Caco-2 (cell line): ENCODE measurements at regions not wholly inside any gene's neighbourhood (a gene's known extent, or its start where the extent isn't known, plus 50 kb on each side); places are given as distances from the start of the nearest gene placed in this dataset.

Experiments
- BruUV-seq: library from RNA; stranded (reverse); fragments of 400-500 nt; replicated peaks from 2 replicates; lab custom pipeline; 2021; lab: Mats Ljungman, UMichigan
- CTCF ChIA-PET: fragments of 300-600 bp; sonication (Branson Sonifier 250); formaldehyde crosslinking; loops from one replicate; lab custom pipeline; 2022; ENCODE audit warnings: antibody characterized with exemption; lab: Charles Lee
- POLR2A ChIA-PET: fragments of 300-600 bp; sonication (Branson Sonifier 250); formaldehyde crosslinking; loops from one replicate; lab custom pipeline; 2022; ENCODE audit warnings: antibody characterized with exemption; lab: Charles Lee
- DNase-seq, 2 experiments: peaks; one replicate each; pipeline versions ENCODE4 v3.0.0 to v3.0.0-alpha.2; 2020 to 2022
- H3K27me3 ChIP-seq: replicated peaks from 2 replicates; pipeline ENCODE4 v1.6.0; 2011; ENCODE audit warnings: low read length; ENCODE audit not compliant: control insufficient read depth, insufficient read depth
- H3K36me3 ChIP-seq: 2 replicates; pipeline ENCODE4 v1.5.1; 2011; ENCODE audit warnings: low read length; ENCODE audit not compliant: control insufficient read depth, insufficient read depth
- H3K4me1 ChIP-seq: fragments of 250-450 bp; sonication (Bioruptor Pico); 2 replicates; pipeline ENCODE4 v1.5.1; 2020; ENCODE audit warnings: mild to moderate bottlenecking
- H3K4me3 ChIP-seq: 2 replicates; pipeline ENCODE4 v1.5.1; 2011; ENCODE audit warnings: low read depth, mild to moderate bottlenecking, control low read depth, low read length
- H3K9me3 ChIP-seq: fragments of 250-450 bp; sonication (Bioruptor Pico); 2 replicates; pipeline ENCODE4 v1.5.1; 2020; ENCODE audit warnings: mild to moderate bottlenecking, moderate library complexity
- H3K27ac Mint-ChIP-seq: one replicate; pipeline ENCODE4 v1.8.0; 2022; ENCODE audit warnings: mixed read lengths; ENCODE audit not compliant: unreplicated experiment
- H3K27me3 Mint-ChIP-seq: one replicate; pipeline ENCODE4 v1.8.0; 2022; ENCODE audit warnings: mixed read lengths; ENCODE audit not compliant: insufficient read depth, unreplicated experiment
- H3K36me3 Mint-ChIP-seq: one replicate; pipeline ENCODE4 v1.8.0; 2022; ENCODE audit warnings: mild to moderate bottlenecking, mixed read lengths; ENCODE audit not compliant: insufficient read depth, unreplicated experiment
- H3K4me1 Mint-ChIP-seq: one replicate; pipeline ENCODE4 v1.8.0; 2022; ENCODE audit warnings: low read depth, mixed read lengths; ENCODE audit not compliant: unreplicated experiment
- H3K4me3 Mint-ChIP-seq: one replicate; pipeline ENCODE4 v1.8.0; 2022; ENCODE audit warnings: mild to moderate bottlenecking, moderate library complexity, mixed read lengths; ENCODE audit not compliant: unreplicated experiment
- H3K9me3 Mint-ChIP-seq: one replicate; pipeline ENCODE4 v1.8.0; 2022; ENCODE audit warnings: mixed read lengths; ENCODE audit not compliant: unreplicated experiment
- CTCF ChIP-seq, 2 experiments: fragments of 200-600 bp in 1 of 2; IDR thresholded peaks; 1 replicate in 1 of 2; 2 replicates in 1 of 2; pipeline versions ENCODE4 v1.5.1 to v1.8.0; 2011 to 2022; ENCODE audit warnings: antibody characterized with exemption in 1 of 2, control low read depth in 1 of 2, inconsistent platforms in 1 of 2, low read depth in 1 of 2, low read length in 1 of 2, mild to moderate bottlenecking in 1 of 2, moderate library complexity in 1 of 2; ENCODE audit not compliant: insufficient read depth in 1 of 2, severe bottlenecking in 1 of 2, unreplicated experiment in 1 of 2
- intact Hi-C: fragments of 100-400 bp; cut with micrococcal nuclease; formaldehyde crosslinking; loops from one replicate; pipeline ENCODE4 v1.10.0; 2022; ENCODE audit not compliant: unreplicated experiment

- Mint-ChIP-seq H3K27me3 (no peaks in the 10 kb centered on the region), H3K4me3 (no peak overlapping the region), H3K9me3 (no peaks in the 10 kb centered on the region), H3K36me3 (no peaks in the 10 kb centered on the region), H3K27ac (no peak overlapping the region), H3K4me1 (no peaks in the 10 kb centered on the region)
- 0 out of 2 replicates have a peak, but pooled peaks cover under 1% of the 10 kb centered on the region for H3K4me1 ChIP-seq
- ChIA-PET POLR2A (no interaction called here), CTCF (no interaction called here)
- TF ChIP-seq CTCF (IDR thresholded peaks at IDR 0.05; ENCODE audit: insufficient read depth in 1 of 2, low read depth in 1 of 2, low read length in 1 of 2, severe bottlenecking in 1 of 2, unreplicated experiment in 1 of 2): no peak
- no peaks in the 10 kb centered on the region; the same call in 1 of the 2 replicates for H3K27me3 ChIP-seq
- no peaks in the 10 kb centered on the region for H3K9me3 ChIP-seq
- DNase-seq: peak in 1 of 2 experiments; percentile 11
- intact Hi-C loops: no loop called here
- BruUV-seq: no TSS peak
- H3K36me3 ChIP-seq: no peaks in the 10 kb centered on the region
- no peak overlapping the region for H3K4me3 ChIP-seq
These were observed 316.1 kb downstream of the AACS start for GRCh38 chr12:125381373-125381772.

GRCh38 chr12:125382926-125383325, 317.7 kb downstream of the AACS start:
- Histone ChIP-seq H3K4me1 (peaks cover 10% of the 10 kb centered on the region; the same call in 1 of the 2 replicates), H3K27me3 (no peaks in the 10 kb centered on the region; the same call in 1 of the 2 replicates), H3K36me3 (no peaks in the 10 kb centered on the region), H3K4me3 (no peak overlapping the region), H3K9me3 (no peaks in the 10 kb centered on the region)
- no peak for DNase-seq
- ChIA-PET CTCF (no interaction called here), POLR2A (no interaction called here)
- intact Hi-C loops: no loop called here
- Mint-ChIP-seq H3K4me1 (no peaks in the 10 kb centered on the region), H3K9me3 (no peaks in the 10 kb centered on the region), H3K4me3 (no peak overlapping the region), H3K27me3 (no peaks in the 10 kb centered on the region), H3K27ac (no peak overlapping the region), H3K36me3 (no peaks in the 10 kb centered on the region)
- no peak for TF ChIP-seq CTCF (IDR thresholded peaks at IDR 0.05; ENCODE audit: insufficient read depth in 1 of 2, low read depth in 1 of 2, low read length in 1 of 2, severe bottlenecking in 1 of 2, unreplicated experiment in 1 of 2)
- BruUV-seq: no TSS peak

- intact Hi-C loops: no loop called here
- Mint-ChIP-seq H3K4me3 (no peak overlapping the region), H3K27me3 (peaks cover 3% of the 10 kb centered on the region), H3K27ac (no peak overlapping the region), H3K4me1 (no peaks in the 10 kb centered on the region), H3K9me3 (no peaks in the 10 kb centered on the region), H3K36me3 (no peaks in the 10 kb centered on the region)
- TF ChIP-seq CTCF (IDR thresholded peaks at IDR 0.05; ENCODE audit: insufficient read depth in 1 of 2, low read depth in 1 of 2, low read length in 1 of 2, severe bottlenecking in 1 of 2, unreplicated experiment in 1 of 2): no peak
- BruUV-seq: no TSS peak
- Histone ChIP-seq H3K36me3 (no peaks in the 10 kb centered on the region), H3K27me3 (no peaks in the 10 kb centered on the region; the same call in none of the 2 replicates), H3K4me1 (peaks cover 10% of the 10 kb centered on the region; the same call in 1 of the 2 replicates), H3K4me3 (no peak overlapping the region), H3K9me3 (no peaks in the 10 kb centered on the region)
- CTCF ChIA-PET: interaction anchor here (1.1 kb wide), 1 partner anchor 204 kb away, joined by 4 read pairs; no protein-coding TSS in a partner anchor
- POLR2A ChIA-PET: no interaction called here
- no peak for DNase-seq
These were observed 321.4 kb downstream of the AACS start for GRCh38 chr12:125386652-125387051.
